ENCODE measurements at regions not wholly inside any gene's neighbourhood (a gene's known extent, or its start where the extent isn't known, plus 50 kb on each side); places are given as distances from the start of the nearest gene placed in this dataset.

- no peak for ATAC-seq
- TF ChIP-seq ZFP3 (CRISPR knock-in tag; IDR thresholded peaks at IDR 0.05) (no peak), ISL1 (CRISPR knock-in tag; IDR thresholded peaks at IDR 0.05) (no peak), ZNF565 (CRISPR knock-in tag; conservative IDR thresholded peaks at IDR 0.05; ENCODE audit: low read depth) (no peak), ARNTL (CRISPR knock-in tag; IDR thresholded peaks at IDR 0.05; ENCODE audit: borderline replicate concordance, low read depth) (no peak), CSDC2 (CRISPR knock-in tag; IDR thresholded peaks at IDR 0.05) (no peak), SNAI2 (CRISPR knock-in tag; IDR thresholded peaks at IDR 0.05) (no peak), CREB5 (CRISPR knock-in tag; IDR thresholded peaks at IDR 0.05; ENCODE audit: low read depth) (no peak), TCF4 (CRISPR knock-in tag; IDR thresholded peaks at IDR 0.05; ENCODE audit: borderline replicate concordance) (no peak), TSHZ2 (CRISPR knock-in tag; IDR thresholded peaks at IDR 0.05) (no peak), TOX (CRISPR knock-in tag; IDR thresholded peaks at IDR 0.05; ENCODE audit: borderline replicate concordance) (no peak), GLIS3 (CRISPR knock-in tag; IDR thresholded peaks at IDR 0.05) (no peak), PPARA (CRISPR knock-in tag; IDR thresholded peaks at IDR 0.05; ENCODE audit: borderline replicate concordance) (no peak), ZNF70 (CRISPR knock-in tag; IDR thresholded peaks at IDR 0.05) (no peak), BACH2 (CRISPR knock-in tag; IDR thresholded peaks at IDR 0.05; ENCODE audit: borderline replicate concordance) (no peak)
- TF ChIP-seq, protein P1, sequence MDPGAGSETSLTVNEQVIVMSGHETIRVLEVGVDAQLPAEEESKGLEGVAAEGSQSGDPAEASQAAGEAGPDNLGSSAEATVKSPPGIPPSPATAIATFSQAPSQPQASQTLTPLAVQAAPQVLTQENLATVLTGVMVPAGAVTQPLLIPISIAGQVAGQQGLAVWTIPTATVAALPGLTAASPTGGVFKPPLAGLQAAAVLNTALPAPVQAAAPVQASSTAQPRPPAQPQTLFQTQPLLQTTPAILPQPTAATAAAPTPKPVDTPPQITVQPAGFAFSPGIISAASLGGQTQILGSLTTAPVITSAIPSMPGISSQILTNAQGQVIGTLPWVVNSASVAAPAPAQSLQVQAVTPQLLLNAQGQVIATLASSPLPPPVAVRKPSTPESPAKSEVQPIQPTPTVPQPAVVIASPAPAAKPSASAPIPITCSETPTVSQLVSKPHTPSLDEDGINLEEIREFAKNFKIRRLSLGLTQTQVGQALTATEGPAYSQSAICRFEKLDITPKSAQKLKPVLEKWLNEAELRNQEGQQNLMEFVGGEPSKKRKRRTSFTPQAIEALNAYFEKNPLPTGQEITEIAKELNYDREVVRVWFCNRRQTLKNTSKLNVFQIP (CRISPR knock-in tag; IDR thresholded peaks at IDR 0.05; ENCODE audit: borderline replicate concordance, low read depth) = no peak
- TF ChIP-seq, protein P2, sequence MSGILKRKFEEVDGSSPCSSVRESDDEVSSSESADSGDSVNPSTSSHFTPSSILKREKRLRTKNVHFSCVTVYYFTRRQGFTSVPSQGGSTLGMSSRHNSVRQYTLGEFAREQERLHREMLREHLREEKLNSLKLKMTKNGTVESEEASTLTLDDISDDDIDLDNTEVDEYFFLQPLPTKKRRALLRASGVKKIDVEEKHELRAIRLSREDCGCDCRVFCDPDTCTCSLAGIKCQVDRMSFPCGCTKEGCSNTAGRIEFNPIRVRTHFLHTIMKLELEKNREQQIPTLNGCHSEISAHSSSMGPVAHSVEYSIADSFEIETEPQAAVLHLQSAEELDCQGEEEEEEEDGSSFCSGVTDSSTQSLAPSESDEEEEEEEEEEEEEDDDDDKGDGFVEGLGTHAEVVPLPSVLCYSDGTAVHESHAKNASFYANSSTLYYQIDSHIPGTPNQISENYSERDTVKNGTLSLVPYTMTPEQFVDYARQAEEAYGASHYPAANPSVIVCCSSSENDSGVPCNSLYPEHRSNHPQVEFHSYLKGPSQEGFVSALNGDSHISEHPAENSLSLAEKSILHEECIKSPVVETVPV (CRISPR knock-in tag; IDR thresholded peaks at IDR 0.05) = no peak
Observed at GRCh38 chr4:19195696-19196095, 1056.0 kb upstream of the SLIT2 start.

DNA sequence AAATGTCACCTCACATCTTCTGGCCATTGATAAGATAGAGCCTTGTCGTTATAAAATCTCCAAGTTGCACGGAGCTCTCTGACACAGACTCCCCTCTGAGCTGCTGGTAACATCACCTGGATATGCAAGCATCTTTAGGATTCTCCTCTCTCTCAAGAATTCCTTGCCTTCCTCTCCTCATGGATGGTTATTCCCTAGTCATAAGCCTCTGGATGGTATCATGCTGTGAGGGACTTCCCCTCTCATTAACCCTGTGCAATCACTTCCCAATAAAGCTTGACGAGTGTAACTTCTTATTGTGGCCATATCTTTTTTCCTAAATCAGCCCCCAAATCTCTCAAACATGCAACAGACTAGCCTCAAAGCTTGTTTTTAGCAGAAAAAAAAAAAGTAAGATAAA is 1057.0 kb upstream of the SLIT2 start:
- no peak for ATAC-seq
- TF ChIP-seq BACH2 (CRISPR knock-in tag; IDR thresholded peaks at IDR 0.05; ENCODE audit: borderline replicate concordance) (no peak), SNAI2 (CRISPR knock-in tag; IDR thresholded peaks at IDR 0.05) (no peak)

DNA sequence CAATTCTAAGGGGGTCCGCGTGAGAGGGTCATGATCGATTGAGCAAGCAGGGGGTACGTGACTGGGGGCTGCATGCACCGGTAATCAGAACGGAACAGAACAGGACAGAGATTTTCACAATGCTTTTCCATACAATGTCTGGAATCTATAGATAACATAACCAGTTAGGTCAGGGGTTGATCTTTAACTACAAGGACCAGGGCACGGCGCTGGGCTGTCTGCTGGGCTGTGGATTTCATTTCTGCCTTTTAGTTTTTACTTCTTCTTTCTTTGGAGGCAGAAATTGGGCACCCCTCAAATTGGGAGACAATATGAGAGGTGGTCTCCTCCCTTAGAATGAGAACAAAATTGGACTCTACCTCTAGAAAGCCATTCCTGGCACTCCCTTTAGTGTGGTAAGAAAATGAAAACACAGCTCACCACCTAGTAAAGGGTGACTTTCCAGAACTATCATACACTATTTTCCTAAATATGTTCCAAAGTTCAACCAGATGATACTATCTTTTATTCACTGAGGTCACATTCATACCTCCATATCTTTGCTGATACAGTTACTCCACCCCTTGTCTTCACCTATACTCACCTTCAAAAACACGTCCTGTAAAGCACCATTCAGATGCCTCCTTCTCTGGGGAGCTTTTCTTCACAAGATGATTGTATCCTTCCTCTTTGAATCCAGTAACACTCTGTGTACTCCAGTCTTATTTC is 1058.3 kb upstream of the SLIT2 start:
- no peak for ATAC-seq
- TF ChIP-seq PATZ1 (CRISPR knock-in tag; IDR thresholded peaks at IDR 0.05; ENCODE audit: borderline replicate concordance) = no peak
- TF ChIP-seq ZNF565 (CRISPR knock-in tag; conservative IDR thresholded peaks at IDR 0.05; ENCODE audit: low read depth) = no peak
- no peak for TF ChIP-seq TOX (CRISPR knock-in tag; IDR thresholded peaks at IDR 0.05; ENCODE audit: borderline replicate concordance)
- no peak for TF ChIP-seq CREB5 (CRISPR knock-in tag; IDR thresholded peaks at IDR 0.05; ENCODE audit: low read depth)

All from SK-N-SH treated with all-trans-retinoic acid at 6 μM for 48 hours (cell line).